GM18505 (cell line): ENCODE measurements at regions not wholly inside any gene's neighbourhood (a gene's known extent, or its start where the extent isn't known, plus 50 kb on each side); places are given as distances from the start of the nearest gene placed in this dataset.

Experiments
- ATAC-seq: cut with Tn5 transposase; IDR thresholded peaks from one replicate; pipeline ENCODE4 v1.9.1; 2021; ENCODE audit not compliant: unreplicated experiment
- POLR2A ChIP-seq: IDR thresholded peaks from 4 replicates; pipeline ENCODE4 v1.6.1; 2011; ENCODE audit warnings: borderline replicate concordance; ENCODE audit not compliant: insufficient read depth, insufficient read length; ENCODE audit errors: extremely low read depth

DNA sequence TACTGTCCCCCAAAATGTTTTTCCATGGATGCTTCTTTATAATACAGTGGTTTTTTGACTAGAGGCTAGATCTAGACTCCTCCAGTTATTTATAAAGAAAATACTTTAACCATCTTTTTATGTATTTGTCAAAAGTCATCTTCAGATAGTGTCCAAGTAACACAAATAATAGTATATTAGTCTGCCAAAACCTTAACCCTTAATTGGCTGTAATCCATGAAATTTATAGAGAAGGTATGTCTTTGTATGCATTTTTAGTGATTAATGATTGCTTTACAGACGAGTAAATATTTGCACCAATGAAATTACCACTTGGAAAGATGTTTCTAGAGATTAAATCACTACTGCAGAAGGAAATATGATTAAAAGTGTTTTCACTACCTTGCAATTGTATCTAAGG is 451.8 kb upstream of the NRXN1 start:
- no peak for TF ChIP-seq POLR2A
- no peak for ATAC-seq

DNA sequence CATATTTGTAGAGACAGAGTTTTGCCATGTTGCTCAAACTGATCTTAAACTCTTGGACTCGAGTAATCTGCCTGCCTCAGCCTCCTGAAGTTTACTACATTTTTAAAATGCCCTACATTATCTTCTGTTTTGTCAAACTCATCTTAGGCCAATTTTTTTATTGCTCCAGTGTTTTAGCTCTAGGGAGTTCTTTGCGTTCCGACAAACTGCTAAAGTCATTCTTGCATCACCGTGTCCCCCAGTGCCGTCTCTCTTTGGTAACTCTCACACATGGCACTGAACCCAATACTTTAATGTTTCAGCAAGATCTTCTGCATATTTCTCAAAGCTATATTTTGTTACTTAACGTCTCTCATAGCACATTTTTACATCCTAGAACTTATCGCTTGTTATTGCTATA is 440.9 kb upstream of the NRXN1 start:
- ATAC-seq: no peak
- TF ChIP-seq POLR2A: no peak

DNA sequence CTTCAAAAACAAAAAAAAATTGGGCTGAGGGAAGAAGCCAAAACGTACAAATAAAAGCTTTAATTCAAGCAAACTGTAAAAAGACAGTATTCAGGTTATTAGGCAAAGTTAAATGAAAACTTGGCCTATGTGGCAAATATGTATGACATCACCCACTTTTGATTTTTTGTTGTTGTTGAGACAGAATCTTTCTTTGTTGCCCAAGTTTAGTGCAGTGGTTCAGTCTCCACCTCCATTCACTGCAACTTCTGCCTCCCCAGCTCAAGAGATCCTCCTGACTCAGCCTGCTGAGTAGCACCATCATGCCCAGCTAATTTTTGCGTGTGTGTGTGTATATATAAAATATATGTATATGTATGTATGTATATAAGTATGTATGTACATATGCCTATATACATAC is 440.4 kb upstream of the NRXN1 start:
- ATAC-seq: no peak
- TF ChIP-seq POLR2A: no peak

DNA sequence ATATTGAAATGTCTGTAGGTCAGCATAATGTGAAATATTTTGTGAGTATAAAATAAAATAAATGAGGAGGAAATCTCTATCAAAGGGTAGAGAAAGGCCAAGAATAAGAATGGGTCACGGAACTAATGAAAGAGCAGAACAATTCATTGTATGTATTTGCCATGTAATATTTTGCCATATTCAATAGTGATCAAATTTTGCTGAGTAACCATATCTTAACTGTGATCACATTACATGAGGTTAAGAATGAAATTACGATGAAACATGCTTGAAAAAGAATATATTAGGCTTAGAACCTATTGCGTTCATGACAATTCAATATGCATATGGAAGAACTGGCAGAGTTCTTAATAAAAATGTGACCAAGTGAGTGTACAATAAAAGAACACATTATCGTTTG is 437.2 kb upstream of the NRXN1 start:
- TF ChIP-seq POLR2A: no peak
- ATAC-seq: no peak

DNA sequence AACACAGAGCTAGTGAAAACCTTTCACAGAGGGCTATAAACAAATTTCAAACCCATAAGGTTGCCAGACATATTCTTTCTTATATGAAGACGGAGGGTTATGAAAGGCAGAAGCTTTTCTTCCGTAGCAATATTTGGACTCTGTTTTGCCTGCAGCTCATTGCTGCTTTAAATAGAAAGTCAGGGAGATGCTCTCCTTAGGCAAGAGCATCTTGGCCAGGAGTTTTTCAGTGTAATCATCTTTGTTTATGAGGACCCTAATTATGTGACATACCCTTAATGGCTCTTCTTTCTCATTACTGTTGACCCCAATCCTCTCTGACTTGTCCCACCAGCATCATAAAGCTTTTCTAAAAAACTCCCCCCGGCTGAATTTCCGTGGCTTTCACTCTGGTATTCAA is 433.4 kb upstream of the NRXN1 start:
- no peak for ATAC-seq
- TF ChIP-seq POLR2A: no peak

DNA sequence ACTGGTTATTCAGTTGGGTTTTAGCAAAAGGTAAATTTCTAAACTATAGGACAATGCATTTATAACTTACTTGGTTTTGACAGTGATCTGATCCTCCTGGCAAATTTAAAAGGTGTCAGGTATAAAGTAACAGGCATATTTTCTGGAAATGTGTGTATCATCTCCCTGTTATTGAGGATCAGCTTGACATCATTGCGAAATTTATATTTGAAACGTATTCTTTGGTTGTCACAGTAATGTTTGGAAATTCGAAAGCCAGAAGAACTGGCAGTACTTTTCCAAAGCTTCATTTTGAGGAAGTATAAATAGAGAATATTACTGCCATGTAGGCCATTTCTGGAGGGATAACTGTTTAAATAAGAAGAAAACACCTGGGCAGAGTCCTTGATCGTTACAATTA is 422.2 kb upstream of the NRXN1 start:
- TF ChIP-seq POLR2A: no peak
- no peak for ATAC-seq

DNA sequence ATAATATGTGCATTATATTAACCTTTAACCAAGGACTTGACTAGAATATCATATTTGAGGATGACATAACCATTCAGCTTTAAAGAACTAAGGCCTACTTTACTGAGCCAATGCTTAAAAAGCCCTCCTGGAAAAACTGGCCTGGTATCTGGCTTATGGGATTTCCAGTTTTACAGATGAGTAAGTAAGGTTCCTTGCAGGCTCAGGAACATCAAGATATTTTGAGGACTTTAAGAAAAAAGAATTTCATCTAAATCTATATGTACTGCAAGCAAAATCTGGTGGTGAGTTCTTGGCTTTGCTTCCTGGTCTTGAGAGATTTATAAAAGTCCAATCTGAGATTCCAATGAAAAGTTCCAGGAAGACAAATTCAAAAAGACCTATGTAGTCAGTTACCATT is 417.0 kb upstream of the NRXN1 start:
- no peak for ATAC-seq
- no peak for TF ChIP-seq POLR2A

DNA sequence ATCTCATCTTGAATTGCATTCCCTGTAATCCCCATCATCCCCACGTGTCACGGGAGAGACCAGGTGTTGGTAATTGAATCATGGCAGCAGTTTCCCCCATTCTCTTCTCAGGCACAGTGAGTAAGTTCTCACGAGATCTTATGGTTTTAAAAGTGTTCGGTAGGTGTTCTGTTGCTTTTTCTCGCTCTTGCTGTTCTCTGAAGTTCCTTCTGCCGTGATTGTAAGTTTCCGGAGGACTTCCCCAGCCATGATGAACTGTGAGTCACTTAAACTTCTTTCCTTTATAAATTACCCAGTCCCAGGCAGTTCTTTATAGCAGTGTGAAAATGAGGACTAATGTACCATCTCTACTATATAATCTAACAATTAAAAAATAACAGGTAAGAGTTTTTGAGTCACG is 409.9 kb upstream of the NRXN1 start:
- ATAC-seq: no peak
- TF ChIP-seq POLR2A: no peak

DNA sequence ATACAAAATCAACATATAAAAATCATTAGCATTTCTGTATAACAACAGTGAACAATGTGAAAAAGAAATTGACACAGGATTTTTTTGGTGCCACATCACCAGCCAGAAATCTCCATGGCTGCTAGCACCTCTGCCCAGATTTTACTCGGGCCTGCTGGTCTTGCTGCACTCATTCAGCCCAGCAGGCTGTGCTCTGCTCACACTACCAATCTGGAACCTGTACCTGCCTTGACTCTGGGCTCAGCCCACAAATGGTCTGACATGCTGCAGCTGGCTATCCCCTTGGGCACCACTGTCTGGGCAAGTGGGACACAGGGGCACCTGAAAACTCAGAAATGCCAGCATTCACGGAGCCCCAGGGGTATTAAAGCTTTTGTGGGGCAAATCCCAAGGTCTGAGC is 392.5 kb upstream of the NRXN1 start:
- no peak for TF ChIP-seq POLR2A
- ATAC-seq: no peak

DNA sequence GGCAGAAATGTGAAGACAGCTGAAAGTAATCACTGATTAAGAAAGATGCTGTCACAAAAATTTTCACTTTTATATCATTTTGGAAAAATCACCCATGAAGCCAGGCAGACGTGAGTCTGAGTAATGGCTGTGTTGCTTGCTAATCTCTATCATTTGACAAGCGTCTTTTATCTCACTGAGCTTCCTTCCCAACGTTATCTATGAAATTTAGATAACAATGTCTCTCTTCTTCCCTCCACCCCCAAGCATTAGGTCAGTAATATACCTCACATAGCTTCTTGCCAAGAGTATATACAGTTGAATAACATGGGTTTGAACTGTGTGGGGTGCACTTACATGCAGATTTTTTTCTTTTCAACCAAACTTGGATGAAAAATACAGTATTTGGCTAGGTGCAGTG is 388.6 kb upstream of the NRXN1 start:
- ATAC-seq: no peak
- no peak for TF ChIP-seq POLR2A

DNA sequence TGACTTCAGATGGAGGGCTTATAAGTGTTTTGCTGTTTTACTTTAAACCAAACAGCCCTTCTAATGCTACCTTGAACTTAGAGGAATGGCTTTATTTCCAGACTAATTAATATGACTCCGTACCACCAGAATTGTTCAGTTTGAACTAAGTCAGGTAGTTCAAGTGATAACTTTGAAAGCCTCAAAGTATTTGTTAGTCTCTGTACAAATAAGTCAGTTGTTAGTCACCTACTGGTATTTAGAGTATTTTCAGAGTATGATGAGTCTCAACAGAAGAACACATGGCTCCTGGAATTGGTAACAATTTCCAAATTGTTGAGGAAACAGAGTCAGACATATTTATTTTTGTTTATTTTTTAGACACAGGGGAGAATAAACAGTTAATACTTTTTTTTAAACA is 381.8 kb upstream of the NRXN1 start:
- ATAC-seq: no peak
- no peak for TF ChIP-seq POLR2A

DNA sequence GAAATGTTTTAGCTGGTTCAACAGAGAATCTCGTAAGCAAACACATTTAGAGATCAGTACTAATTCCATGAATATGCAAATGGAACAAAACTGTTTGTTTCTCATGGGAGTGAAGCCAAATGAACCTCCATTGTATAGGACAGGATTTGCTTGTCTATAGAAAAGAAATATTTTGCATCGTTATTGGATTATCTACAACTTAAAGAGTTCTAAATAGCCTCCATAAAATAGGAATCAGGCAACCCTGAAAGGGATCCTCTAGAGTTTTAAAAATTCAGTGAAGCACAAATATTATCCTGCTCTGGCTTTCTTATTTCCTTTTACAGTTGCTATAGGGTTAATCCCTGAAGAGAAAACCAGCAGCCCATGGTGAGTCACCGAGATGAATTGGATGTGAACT is 378.4 kb upstream of the NRXN1 start:
- no peak for TF ChIP-seq POLR2A
- ATAC-seq: no peak

DNA sequence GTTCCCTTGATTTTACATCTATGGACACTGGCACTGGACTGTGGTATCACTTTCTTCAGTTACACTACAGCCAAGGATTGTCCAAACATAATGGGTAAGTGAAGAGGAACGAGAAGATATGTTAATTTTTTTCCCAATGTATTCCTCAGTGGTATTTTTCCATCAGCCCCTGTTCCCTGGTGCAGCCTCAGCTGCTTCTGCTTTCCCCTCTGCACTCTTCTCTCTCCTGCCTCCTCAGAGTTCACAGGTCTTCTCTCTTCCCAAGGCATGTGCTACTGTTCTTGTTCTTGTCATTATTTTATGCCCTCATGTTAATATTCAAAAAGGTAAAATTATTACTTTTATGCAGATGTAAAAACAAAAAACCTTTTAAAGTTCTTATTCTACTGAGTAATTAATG is 378.0 kb upstream of the NRXN1 start:
- no peak for TF ChIP-seq POLR2A
- no peak for ATAC-seq

DNA sequence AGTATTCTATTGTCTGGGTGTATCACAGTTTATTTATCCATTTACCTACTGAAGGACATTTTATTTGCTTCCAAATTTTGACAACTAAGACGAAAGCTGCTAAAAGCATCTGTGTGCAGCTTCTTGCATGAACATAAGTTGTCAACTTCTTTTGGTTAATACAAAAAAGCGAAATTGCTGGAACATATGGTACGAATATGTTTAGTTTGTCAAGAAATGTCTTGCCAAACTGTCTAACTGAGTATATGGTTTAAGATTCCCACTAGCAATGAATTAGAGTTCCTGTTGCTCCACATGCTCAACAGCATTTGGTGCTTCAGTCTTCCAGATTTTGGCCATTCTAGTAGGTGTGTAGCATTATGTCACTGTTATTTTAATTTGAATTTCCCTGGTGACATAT is 372.3 kb upstream of the NRXN1 start:
- no peak for ATAC-seq
- TF ChIP-seq POLR2A: no peak

DNA sequence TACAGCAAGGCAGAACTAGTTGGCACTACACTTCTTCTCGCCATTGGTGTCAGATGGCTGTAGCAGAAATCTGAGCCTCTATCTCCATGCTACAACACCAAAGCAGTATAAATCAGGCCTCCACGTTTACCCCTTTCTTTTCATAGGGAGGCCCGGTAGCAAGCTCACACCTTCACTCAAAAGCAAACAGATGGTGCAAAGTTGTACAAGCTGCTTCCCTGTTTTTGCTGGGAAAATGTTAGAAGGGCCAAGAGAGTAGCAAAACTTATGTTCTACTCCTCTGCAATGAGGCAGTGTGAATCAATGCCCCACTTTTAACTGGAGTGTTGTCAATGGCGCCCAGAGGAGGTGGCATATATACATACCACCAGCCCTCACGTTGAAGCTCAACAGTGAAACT is 369.6 kb upstream of the NRXN1 start:
- ATAC-seq: no peak
- no peak for TF ChIP-seq POLR2A
